ENCODE measurements at regions not wholly inside any gene's neighbourhood (a gene's known extent, or its start where the extent isn't known, plus 50 kb on each side); places are given as distances from the start of the nearest gene placed in this dataset.
"Not testable (repeated sequence)": the region's sequence is repeated elsewhere in the genome, so short reads cannot be mapped to it uniquely, and the experiment has no call there.

GRCh38 chr16:87033021-87033471 is 284.1 kb downstream of the C16orf95 start:
- TF ChIP-seq, protein P1, sequence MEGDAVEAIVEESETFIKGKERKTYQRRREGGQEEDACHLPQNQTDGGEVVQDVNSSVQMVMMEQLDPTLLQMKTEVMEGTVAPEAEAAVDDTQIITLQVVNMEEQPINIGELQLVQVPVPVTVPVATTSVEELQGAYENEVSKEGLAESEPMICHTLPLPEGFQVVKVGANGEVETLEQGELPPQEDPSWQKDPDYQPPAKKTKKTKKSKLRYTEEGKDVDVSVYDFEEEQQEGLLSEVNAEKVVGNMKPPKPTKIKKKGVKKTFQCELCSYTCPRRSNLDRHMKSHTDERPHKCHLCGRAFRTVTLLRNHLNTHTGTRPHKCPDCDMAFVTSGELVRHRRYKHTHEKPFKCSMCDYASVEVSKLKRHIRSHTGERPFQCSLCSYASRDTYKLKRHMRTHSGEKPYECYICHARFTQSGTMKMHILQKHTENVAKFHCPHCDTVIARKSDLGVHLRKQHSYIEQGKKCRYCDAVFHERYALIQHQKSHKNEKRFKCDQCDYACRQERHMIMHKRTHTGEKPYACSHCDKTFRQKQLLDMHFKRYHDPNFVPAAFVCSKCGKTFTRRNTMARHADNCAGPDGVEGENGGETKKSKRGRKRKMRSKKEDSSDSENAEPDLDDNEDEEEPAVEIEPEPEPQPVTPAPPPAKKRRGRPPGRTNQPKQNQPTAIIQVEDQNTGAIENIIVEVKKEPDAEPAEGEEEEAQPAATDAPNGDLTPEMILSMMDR (IDR thresholded peaks at IDR 0.05; ENCODE audit: insufficient read depth, missing control alignments), result no peak
- DNase-seq (ENCODE audit: insufficient read length, low spot score) (no peak), FAIRE-seq (no peak)

DNA sequence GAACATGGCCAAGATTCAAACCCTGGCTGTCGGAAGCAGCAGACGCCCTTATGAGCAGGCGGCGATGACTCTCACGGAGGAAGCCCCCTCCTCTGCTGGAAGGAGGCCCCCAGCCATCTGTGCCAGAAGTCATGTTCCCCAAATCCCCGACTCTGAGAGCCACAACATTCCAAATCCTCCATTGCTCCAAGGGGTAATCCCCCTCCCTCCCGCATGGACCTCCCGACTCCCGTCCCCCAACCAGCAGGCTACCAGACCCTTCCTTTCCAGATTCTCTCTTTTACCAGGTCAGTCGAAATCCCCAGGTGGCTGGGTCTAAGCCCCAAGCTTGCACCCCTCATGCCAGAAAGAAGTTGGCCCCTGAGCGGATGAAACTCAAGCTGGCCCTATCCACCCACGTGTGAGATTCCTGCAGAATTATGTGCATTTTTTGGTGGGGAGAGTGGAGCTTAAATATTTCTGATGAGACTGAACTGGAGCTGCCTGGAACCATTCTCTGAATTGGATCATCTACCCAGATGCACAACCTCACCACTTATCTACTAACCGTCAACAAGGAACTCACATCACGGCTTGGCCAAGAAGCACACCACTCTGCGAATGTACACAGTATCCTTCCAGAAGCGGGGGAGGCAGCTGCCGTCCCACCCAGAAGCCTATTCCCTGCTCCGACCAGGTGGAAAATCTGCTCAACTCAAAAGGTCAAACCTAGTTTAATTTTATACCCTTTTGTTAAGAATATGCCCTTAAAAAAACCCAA is 283.5 kb downstream of the C16orf95 start:
- TF ChIP-seq, protein P1 (IDR thresholded peaks at IDR 0.05; ENCODE audit: insufficient read depth, missing control alignments), result no peak
- DNase-seq (ENCODE audit: insufficient read length, low spot score) (no peak), FAIRE-seq (no peak)

DNA sequence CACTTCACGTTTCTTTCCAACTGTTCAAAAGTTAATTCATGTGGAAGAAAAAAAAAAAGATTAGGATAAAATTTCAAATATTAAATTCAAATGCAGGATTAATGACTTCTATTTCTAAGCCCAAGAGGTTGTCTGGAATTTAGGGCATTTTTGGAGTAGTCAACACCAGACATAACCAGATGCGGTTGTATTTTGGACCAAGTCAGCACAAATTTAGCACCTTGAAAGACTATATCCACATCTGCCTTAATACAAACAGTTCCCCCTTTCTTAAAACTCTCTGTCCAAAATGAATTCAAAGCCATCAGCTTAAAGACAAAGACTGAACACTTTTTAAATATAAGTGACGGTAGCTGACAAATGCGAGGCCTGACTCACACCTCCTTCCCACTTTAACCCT is 282.9 kb downstream of the C16orf95 start:
- TF ChIP-seq, protein P1 (IDR thresholded peaks at IDR 0.05; ENCODE audit: insufficient read depth, missing control alignments), result no peak
- FAIRE-seq (no peak), DNase-seq (ENCODE audit: insufficient read length, low spot score) (no peak)

DNA sequence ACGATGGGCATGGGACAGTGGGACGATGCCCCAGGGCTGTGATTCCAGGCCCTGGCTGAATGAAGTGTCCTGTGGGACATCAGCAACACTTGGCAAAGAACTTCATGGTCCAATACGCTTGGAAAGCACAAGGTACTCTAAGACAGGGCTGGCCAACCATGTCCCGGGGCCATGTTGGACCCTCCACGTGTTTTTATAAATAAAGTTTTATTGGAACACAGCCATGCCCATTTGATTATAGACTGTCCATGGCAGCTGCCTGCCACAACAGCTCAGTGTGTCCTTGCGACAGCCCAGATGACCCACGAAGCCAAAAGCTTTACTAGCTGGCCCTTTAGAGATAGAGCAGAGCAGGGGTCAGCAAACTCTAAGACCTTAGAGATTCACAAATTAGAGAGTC is 282.1 kb downstream of the C16orf95 start:
- FAIRE-seq (no peak), DNase-seq (ENCODE audit: insufficient read length, low spot score) (no peak)
- TF ChIP-seq, protein P1 (IDR thresholded peaks at IDR 0.05; ENCODE audit: insufficient read depth, missing control alignments), result no peak

- no peak for FAIRE-seq
- no peak for DNase-seq (ENCODE audit: insufficient read length, low spot score)
- TF ChIP-seq, protein P1 (IDR thresholded peaks at IDR 0.05; ENCODE audit: insufficient read depth, missing control alignments), result no peak
These were observed 280.2 kb downstream of the C16orf95 start for GRCh38 chr16:87037012-87037411.

DNA sequence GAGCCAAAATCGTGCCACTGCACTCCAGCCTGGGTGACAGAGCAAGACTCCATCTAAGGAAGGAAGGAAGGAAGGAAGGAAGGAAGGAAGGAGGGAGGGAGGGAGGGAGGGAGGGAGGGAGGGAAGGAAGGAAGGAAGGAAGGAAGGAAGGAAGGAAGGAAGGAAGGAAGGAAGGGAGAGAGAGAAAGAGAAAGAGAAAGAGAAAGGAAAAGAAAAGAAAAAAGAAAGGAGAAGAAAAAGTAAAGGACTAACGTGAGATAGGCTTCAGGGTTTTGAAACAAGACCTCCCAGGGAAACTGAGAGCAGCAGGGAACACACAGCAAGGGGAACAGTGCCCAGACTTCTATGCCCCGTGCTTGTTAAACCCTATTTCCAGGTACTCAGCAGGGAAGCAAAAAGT is 278.7 kb downstream of the C16orf95 start:
- not testable (repeated sequence) for FAIRE-seq; DNase-seq (ENCODE audit: insufficient read length, low spot score)

- TF ChIP-seq, protein P1 (IDR thresholded peaks at IDR 0.05; ENCODE audit: insufficient read depth, missing control alignments), result no peak
- no peak for FAIRE-seq
- no peak for DNase-seq (ENCODE audit: insufficient read length, low spot score)
These were observed 276.7 kb downstream of the C16orf95 start for GRCh38 chr16:87040169-87041117.

Data from D721Med (cell line).